Body of pancreas (tissue), 4 donors: ENCODE measurements at regions not wholly inside any gene's neighbourhood (a gene's known extent, or its start where the extent isn't known, plus 50 kb on each side); places are given as distances from the start of the nearest gene placed in this dataset.
"Not testable (repeated sequence)": the region's sequence is repeated elsewhere in the genome, so short reads cannot be mapped to it uniquely, and the experiment has no call there.

ENCODE experiments used
- ATAC-seq: fragments of 150-250 bp; one replicate; pipeline ENCODE4 v1.9.1; 2016
- DNase-seq, 4 donors: peaks; one replicate each; pipeline ENCODE4 v3.0.0-alpha.2; 2019
- H3K27ac ChIP-seq, 4 donors: fragments of 200-600 bp; sonication (generic); 1 replicate in 3 of 4; 2 replicates in 1 of 4; pipeline versions ENCODE4 v1.5.1 to v1.6.1; 2016 to 2019; ENCODE audit warnings: mild to moderate bottlenecking in 1 of 4, mixed read lengths in 1 of 4, moderate library complexity in 1 of 4
- H3K27me3 ChIP-seq, 2 donors: fragments of 200-600 bp; sonication (generic); one replicate each; pipeline ENCODE4 v1.6.0; 2016; ENCODE audit warnings: mild to moderate bottlenecking in 1 of 2
- H3K36me3 ChIP-seq, 2 donors: fragments of 200-600 bp; sonication (generic); replicated peaks in 1 of 2; 2 replicates each; pipeline ENCODE4 v1.5.1; 2016; ENCODE audit warnings: low read depth in 2 of 2; ENCODE audit not compliant: insufficient read depth in 1 of 2
- H3K4me1 ChIP-seq: fragments of 200-600 bp; sonication (generic); one replicate; pipeline ENCODE4 v1.6.0; 2016
- H3K4me3 ChIP-seq, 2 donors: fragments of 200-600 bp; sonication (generic); 1 replicate in 1 of 2; 2 replicates in 1 of 2; pipeline ENCODE4 v1.5.1; 2016 to 2019
- H3K9me3 ChIP-seq, 3 donors: fragments of 200-600 bp; sonication (generic); 1 replicate in 2 of 3; 2 replicates in 1 of 3; pipeline ENCODE4 v1.5.1; 2016
- POLR2A ChIP-seq, 3 donors: fragments of 450-650 bp; IDR thresholded peaks; one replicate each; pipeline ENCODE4 v1.6.1; 2016; ENCODE audit warnings: antibody characterized with exemption in 3 of 3, mild to moderate bottlenecking in 2 of 3
- WGBS, 2 donors: methylation state at CpG; one replicate each; pipeline ENCODE4 v1.1.5; 2017; 5-methylcytosine and 5-hydroxymethylcytosine counted together
- intact Hi-C: fragments of 100-400 bp; cut with DNase I; formaldehyde crosslinking; loops from one replicate; pipeline ENCODE4 v1.15.1; 2023
- TF ChIP-seq, protein P1 (sequence below), 7 experiments: fragments of 450-650 bp in 4 of 7; fragments of 200-600 bp in 3 of 7; sonication (generic) in 3 of 7; IDR thresholded peaks; one replicate each; pipeline ENCODE4 v1.5.1; 2016 to 2019; ENCODE audit warnings: antibody characterized with exemption in 7 of 7

DNA sequence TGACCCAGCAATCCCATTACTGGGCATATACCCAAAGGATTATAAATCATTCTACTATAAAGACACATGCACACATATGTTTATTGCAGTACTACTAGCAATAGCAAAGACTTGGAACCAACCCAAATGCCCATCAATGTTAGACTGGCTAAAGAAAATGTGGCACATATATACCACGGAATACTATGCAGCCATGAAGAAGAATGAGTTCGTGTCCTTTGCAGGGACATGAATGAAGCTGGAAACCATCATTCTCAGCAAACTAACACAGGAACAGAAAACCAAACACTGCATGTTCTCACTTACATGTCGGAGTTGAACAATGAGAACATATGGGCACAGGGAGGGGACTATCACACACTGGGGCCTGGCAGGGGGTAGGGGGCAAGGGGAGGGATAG lies 183.0 kb downstream of the HACE1 start:
- H3K27me3 ChIP-seq, intact Hi-C loops, DNase-seq, H3K36me3 ChIP-seq, ATAC-seq, H3K4me3 ChIP-seq, H3K4me1 ChIP-seq, H3K9me3 ChIP-seq, H3K27ac ChIP-seq: not testable (repeated sequence)
- 65 to 76% methylated on average over 3 of the region's 3 CpGs for WGBS, 2 donors

DNA sequence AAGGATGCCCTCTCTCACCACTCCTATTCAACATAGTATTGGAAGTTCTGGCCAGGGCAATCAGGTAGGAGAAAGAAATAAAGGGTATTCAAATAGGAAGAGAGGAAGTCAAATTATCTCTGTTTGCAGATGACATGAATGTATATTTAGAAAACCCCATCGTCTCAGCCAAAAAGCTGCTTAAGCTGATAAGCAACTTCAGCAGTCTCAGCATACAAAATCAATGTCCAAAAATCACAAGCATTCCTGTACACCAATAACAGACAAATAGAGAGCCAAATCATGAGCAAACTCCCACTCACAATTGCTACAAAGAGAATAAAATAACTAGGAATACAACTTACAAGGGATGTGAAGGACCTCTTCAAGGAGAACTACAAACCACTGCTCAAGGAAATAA lies 184.6 kb downstream of the HACE1 start:
- H3K27me3 ChIP-seq, H3K27ac ChIP-seq, DNase-seq, intact Hi-C loops, H3K4me1 ChIP-seq, H3K4me3 ChIP-seq, H3K9me3 ChIP-seq, H3K36me3 ChIP-seq, ATAC-seq: not testable (repeated sequence)
- 46 to 56% methylated on average over 1 of the region's 1 CpG for WGBS, 2 donors

DNA sequence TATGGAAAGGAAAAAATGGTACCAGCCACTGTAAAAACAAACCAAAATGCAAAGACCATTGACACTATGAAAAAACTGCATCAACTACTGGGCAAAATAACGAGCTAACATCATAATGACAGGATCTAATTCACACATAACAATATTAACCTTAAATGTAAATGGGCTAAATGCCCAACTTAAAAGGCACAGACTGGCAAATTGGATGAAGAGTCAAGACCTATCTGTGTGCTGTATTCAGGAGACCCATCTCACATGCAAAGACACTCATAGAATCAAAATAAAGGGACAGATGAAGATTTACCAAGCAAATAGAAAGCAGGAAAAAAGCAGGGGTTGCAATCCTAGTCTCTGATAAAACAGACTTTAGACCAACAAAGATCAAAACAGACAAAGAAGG lies 186.6 kb downstream of the HACE1 start:
- H3K27me3 ChIP-seq, H3K9me3 ChIP-seq, H3K4me3 ChIP-seq, H3K36me3 ChIP-seq, H3K27ac ChIP-seq, H3K4me1 ChIP-seq, DNase-seq, intact Hi-C loops, ATAC-seq: not testable (repeated sequence)
- 35 to 40% methylated on average over 1 of the region's 1 CpG for WGBS, 2 donors

DNA sequence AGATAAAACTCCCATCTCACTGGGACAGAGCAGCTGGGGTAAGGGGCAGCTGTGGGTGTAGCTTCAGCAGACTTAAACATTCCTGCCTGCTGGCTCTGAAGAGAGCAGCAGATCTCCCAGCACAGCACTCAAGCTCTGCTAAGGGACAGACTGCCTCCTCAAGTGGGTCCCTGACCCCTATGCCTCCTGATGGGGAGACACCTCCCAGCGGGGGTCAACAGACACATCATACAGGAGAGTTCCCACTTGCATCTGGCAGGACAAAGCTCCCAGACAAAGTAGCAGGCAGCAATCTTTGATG lies 188.2 kb downstream of the HACE1 start:
- H3K4me3 ChIP-seq, H3K27me3 ChIP-seq, ATAC-seq, H3K4me1 ChIP-seq, H3K9me3 ChIP-seq, intact Hi-C loops, H3K36me3 ChIP-seq, H3K27ac ChIP-seq, DNase-seq: not testable (repeated sequence)
- WGBS, 2 donors = 69% methylated on average over 1 of the region's 1 CpG; no CpG with 5 or more reads in 1 of the 2 donors

DNA sequence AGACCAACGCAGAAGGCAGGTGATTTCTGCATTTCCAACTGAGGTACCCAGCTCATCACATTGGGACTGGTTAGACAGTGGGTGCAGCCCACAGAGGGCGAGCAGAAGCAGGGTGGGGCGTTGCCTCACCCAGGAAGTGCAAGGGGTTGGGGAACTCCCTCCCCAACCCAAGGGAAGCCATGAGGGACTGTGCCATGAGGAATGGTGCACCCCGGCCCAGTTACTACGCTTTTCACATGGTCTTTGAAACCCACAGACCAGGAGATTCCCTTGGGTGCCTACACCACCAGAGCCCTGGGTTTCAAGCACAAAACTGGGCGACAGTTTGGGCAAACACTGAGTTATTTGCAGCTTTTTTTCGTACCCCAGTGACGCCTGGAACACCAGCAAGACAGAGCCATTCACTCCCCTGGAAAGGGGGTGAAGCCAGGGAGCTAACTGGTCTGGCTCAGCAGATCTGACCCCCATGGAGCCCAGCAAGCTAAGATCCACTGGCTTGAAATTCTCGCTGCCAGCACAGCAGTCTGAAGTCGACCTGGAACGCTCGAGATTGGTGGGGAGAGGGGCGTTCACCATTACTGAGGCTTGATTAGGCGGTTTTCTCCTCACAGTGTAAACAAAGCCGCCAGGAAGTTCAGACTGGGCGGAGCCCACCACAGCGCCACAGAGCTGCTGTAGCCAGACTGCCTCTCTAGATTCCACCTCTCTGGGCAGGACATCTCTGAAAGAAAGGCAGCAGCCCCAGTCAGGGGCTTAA lies 188.7 kb downstream of the HACE1 start:
- H3K4me3 ChIP-seq, intact Hi-C loops, ATAC-seq, H3K27me3 ChIP-seq, H3K27ac ChIP-seq, H3K9me3 ChIP-seq, DNase-seq, H3K36me3 ChIP-seq, H3K4me1 ChIP-seq: not testable (repeated sequence)
- WGBS, 2 donors = 73 to 81% methylated on average over 9 to 13 of the region's 17 CpGs

DNA sequence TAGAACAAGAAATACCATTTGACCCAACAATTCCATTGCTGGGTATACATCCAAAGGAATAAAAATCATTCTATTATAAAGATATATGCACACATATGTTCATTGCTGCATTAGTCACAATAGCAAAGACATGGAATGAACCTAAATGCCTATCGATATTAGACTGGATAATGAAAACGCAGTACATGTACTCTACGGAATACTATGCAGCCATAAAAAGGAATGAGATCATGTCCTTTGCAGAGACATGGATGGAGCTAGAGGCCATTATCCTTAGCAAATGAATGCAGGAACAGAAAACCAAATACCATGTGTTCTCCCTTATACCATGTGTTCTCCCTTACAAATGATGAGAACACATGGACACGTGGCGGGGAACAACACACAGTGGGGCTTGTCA lies 190.2 kb downstream of the HACE1 start:
- 95 to 97% methylated on average over 5 of the region's 5 CpGs for WGBS, 2 donors
- no peak overlapping the region for H3K27ac ChIP-seq
- TF ChIP-seq, protein P1, sequence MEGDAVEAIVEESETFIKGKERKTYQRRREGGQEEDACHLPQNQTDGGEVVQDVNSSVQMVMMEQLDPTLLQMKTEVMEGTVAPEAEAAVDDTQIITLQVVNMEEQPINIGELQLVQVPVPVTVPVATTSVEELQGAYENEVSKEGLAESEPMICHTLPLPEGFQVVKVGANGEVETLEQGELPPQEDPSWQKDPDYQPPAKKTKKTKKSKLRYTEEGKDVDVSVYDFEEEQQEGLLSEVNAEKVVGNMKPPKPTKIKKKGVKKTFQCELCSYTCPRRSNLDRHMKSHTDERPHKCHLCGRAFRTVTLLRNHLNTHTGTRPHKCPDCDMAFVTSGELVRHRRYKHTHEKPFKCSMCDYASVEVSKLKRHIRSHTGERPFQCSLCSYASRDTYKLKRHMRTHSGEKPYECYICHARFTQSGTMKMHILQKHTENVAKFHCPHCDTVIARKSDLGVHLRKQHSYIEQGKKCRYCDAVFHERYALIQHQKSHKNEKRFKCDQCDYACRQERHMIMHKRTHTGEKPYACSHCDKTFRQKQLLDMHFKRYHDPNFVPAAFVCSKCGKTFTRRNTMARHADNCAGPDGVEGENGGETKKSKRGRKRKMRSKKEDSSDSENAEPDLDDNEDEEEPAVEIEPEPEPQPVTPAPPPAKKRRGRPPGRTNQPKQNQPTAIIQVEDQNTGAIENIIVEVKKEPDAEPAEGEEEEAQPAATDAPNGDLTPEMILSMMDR (IDR thresholded peaks at IDR 0.05) = no peak
- no peak for TF ChIP-seq POLR2A (IDR thresholded peaks at IDR 0.05)
- no peak overlapping the region for H3K4me3 ChIP-seq
- intact Hi-C loops = no loop called here
- H3K36me3 ChIP-seq = no peaks in the 10 kb centered on the region
- H3K27me3 ChIP-seq = no peaks in the 10 kb centered on the region
- DNase-seq (no peak), ATAC-seq (no peak)
- no peaks in the 10 kb centered on the region for H3K9me3 ChIP-seq
- no peaks in the 10 kb centered on the region for H3K4me1 ChIP-seq

DNA sequence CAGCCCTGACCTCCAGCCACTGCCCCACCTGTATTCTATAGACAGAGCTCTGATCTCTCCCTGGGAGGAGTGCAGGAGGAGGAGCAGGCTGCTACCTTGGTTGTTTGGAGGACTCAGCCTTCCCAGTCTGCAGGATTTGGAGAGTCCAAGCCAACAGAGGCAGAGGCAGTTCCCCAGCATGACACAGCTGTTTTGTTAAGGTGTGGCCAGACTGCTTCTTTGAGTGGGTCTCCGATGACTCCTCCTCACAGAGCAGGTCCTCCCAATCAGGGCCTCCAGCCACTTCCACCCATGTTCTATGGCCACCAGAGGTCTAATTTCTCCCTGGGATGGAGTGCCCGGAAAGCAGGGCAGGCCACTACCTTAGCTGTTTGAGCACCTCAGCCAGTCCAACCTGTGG lies 203.5 kb downstream of the HACE1 start:
- H3K4me1 ChIP-seq = no peaks in the 10 kb centered on the region
- intact Hi-C loops = no loop called here
- 83 to 90% methylated on average over 2 of the region's 2 CpGs for WGBS, 2 donors

More for the DNA sequence above, 203.5 kb downstream of the HACE1 start:
- Histone ChIP-seq H3K9me3 (no peaks in the 10 kb centered on the region), H3K27me3 (no peaks in the 10 kb centered on the region), H3K36me3 (no peaks in the 10 kb centered on the region), H3K4me3 (no peak overlapping the region), H3K27ac (no peak overlapping the region)
- TF ChIP-seq, protein P1 (IDR thresholded peaks at IDR 0.05) = no peak
- no peak for TF ChIP-seq POLR2A (IDR thresholded peaks at IDR 0.05)
- DNase-seq (no peak), ATAC-seq (no peak)
